ENCODE measurements at regions not wholly inside any gene's neighbourhood (a gene's known extent, or its start where the extent isn't known, plus 50 kb on each side); places are given as distances from the start of the nearest gene placed in this dataset.

GRCh38 chr11:109934151-109934550, 159.0 kb upstream of the ZC3H12C start (continued):
- TF ChIP-seq, protein P1, sequence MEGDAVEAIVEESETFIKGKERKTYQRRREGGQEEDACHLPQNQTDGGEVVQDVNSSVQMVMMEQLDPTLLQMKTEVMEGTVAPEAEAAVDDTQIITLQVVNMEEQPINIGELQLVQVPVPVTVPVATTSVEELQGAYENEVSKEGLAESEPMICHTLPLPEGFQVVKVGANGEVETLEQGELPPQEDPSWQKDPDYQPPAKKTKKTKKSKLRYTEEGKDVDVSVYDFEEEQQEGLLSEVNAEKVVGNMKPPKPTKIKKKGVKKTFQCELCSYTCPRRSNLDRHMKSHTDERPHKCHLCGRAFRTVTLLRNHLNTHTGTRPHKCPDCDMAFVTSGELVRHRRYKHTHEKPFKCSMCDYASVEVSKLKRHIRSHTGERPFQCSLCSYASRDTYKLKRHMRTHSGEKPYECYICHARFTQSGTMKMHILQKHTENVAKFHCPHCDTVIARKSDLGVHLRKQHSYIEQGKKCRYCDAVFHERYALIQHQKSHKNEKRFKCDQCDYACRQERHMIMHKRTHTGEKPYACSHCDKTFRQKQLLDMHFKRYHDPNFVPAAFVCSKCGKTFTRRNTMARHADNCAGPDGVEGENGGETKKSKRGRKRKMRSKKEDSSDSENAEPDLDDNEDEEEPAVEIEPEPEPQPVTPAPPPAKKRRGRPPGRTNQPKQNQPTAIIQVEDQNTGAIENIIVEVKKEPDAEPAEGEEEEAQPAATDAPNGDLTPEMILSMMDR (conservative IDR thresholded peaks at IDR 0.05; ENCODE audit: low read depth in 2 of 2), result no peak
- TF ChIP-seq, protein P2, sequence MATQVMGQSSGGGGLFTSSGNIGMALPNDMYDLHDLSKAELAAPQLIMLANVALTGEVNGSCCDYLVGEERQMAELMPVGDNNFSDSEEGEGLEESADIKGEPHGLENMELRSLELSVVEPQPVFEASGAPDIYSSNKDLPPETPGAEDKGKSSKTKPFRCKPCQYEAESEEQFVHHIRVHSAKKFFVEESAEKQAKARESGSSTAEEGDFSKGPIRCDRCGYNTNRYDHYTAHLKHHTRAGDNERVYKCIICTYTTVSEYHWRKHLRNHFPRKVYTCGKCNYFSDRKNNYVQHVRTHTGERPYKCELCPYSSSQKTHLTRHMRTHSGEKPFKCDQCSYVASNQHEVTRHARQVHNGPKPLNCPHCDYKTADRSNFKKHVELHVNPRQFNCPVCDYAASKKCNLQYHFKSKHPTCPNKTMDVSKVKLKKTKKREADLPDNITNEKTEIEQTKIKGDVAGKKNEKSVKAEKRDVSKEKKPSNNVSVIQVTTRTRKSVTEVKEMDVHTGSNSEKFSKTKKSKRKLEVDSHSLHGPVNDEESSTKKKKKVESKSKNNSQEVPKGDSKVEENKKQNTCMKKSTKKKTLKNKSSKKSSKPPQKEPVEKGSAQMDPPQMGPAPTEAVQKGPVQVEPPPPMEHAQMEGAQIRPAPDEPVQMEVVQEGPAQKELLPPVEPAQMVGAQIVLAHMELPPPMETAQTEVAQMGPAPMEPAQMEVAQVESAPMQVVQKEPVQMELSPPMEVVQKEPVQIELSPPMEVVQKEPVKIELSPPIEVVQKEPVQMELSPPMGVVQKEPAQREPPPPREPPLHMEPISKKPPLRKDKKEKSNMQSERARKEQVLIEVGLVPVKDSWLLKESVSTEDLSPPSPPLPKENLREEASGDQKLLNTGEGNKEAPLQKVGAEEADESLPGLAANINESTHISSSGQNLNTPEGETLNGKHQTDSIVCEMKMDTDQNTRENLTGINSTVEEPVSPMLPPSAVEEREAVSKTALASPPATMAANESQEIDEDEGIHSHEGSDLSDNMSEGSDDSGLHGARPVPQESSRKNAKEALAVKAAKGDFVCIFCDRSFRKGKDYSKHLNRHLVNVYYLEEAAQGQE (IDR thresholded peaks at IDR 0.05; ENCODE audit: unreplicated experiment), result no peak
- TF ChIP-seq ETS1 (IDR thresholded peaks at IDR 0.05) (no peak), POLR2AphosphoS5 (IDR thresholded peaks at IDR 0.05; ENCODE audit: low read depth) (no peak), CREB1 (CRISPR knock-in tag; IDR thresholded peaks at IDR 0.05; ENCODE audit: low read depth) (no peak)

DNA sequence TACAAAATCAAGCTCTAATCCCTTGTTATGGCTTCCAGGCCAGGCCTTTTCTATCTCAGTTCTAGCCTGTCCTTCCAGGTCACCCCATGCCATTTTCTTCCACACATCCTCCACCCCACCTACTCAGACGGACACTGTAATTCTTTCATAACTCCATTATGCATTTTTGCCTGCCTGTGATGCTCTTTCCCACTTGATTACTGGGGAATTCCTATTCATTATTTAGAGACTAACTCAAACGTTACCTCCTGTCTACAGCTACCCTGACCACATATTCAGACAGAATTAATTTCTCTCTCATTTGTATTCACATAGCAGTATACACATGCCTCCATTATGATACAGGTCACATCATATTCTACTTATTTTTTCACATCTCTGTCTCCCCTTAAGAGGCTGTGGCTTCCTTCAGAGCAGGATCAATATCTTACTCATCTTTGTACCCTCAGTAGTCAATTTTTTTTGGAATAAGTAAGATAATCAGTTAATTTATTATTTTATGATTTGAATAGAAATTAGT, 156.5 kb upstream of the ZC3H12C start:
- ATAC-seq, result no peak
- Histone ChIP-seq H2AFZ (no peak overlapping the region), H3K36me3 (ENCODE audit: insufficient read depth) (no peaks in the 10 kb centered on the region), H4K20me1 (replicated peaks; ENCODE audit: insufficient read depth) (no peaks in the 10 kb centered on the region), H3K9me2 (ENCODE audit: insufficient read depth) (no peaks in the 10 kb centered on the region), H3K4me2 (no peak overlapping the region), H3F3A (replicated peaks; ENCODE audit: low read depth) (no peaks in the 10 kb centered on the region), H3K27ac (ENCODE audit: low read depth) (no peak overlapping the region), H3K79me2 (replicated peaks; ENCODE audit: insufficient read depth) (no peaks in the 10 kb centered on the region), H3K27me3 (ENCODE audit: insufficient read depth) (no peaks in the 10 kb centered on the region), H3K4me1 (ENCODE audit: insufficient read depth) (no peaks in the 10 kb centered on the region), H3K4me3 (no peak overlapping the region)
- no peak for DNase-seq (ENCODE audit: low spot score)
- Mint-ChIP-seq H3K4me1 (no peaks in the 10 kb centered on the region), H3K27ac (no peak overlapping the region), H3K36me3 (ENCODE audit: low read depth) (no peaks in the 10 kb centered on the region), H3K9me3 (no peaks in the 10 kb centered on the region), H3K27me3 (ENCODE audit: insufficient read depth, low read depth, poor library complexity) (no peaks in the 10 kb centered on the region), H3K4me3 (no peak overlapping the region)
- no peak for TF ChIP-seq ZNF462 (CRISPR knock-in tag; IDR thresholded peaks at IDR 0.05)
- no peak for TF ChIP-seq ZNF114 (CRISPR knock-in tag; IDR thresholded peaks at IDR 0.05)
- TF ChIP-seq, protein P2 (IDR thresholded peaks at IDR 0.05; ENCODE audit: unreplicated experiment), result no peak
